ENCODE measurements at regions not wholly inside any gene's neighbourhood (a gene's known extent, or its start where the extent isn't known, plus 50 kb on each side); places are given as distances from the start of the nearest gene placed in this dataset.

DNA sequence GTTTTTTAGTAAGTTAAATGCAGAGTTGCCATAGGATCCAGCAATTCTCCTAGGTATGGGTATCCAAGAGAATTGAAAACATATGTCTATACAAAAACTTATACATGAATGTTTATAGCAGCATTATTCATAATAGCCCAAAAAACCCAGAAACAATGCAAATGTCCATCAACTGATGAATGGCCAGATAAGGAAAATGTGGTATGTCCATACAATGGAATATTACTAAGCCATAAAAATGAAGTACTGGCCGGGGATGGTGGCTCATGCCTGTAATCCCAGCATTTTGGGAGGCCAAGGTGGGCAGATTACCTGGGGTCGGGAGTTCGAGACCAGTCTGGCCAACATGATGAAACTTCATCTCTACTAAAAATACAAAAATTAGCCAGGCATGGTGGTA lies 156.1 kb upstream of the PSMD7 start:
- Histone ChIP-seq H3K9me3 (ENCODE audit: insufficient read depth in 2 of 2, low read depth in 1 of 2, low read length in 1 of 2) (peaks cover 0 to 6% of the 10 kb centered on the region in 2 experiments; a peak in 3 of 4 replicates), H3K27me3 (replicated peaks in 1 of 4; ENCODE audit: control insufficient read depth in 3 of 4, extremely low read depth in 1 of 4, insufficient read depth in 3 of 4, low read length in 3 of 4) (no peaks in the 10 kb centered on the region), H3K23me2 (ENCODE audit: low read depth, low read length) (no peaks in the 10 kb centered on the region), H3K18ac (ENCODE audit: extremely low read depth, low read length) (no peak overlapping the region), H3K27ac (ENCODE audit: low read depth, low read length) (no peak overlapping the region), H2AK5ac (ENCODE audit: low read depth, low read length) (no peak overlapping the region), H2BK15ac (ENCODE audit: low read length) (no peak overlapping the region), H3K79me1 (ENCODE audit: low read depth, low read length) (no peaks in the 10 kb centered on the region), H4K8ac (ENCODE audit: extremely low read depth, insufficient read depth, low read length) (no peak overlapping the region), H4K20me1 (replicated peaks in 1 of 2; ENCODE audit: control insufficient read depth in 1 of 2, insufficient read depth in 2 of 2, low read length in 2 of 2) (no peaks in the 10 kb centered on the region), H3K36me3 (ENCODE audit: control insufficient read depth in 2 of 4, insufficient read depth in 4 of 4, low read length in 3 of 4) (no peaks in the 10 kb centered on the region; a peak in 1 of 8 replicates), H2BK12ac (ENCODE audit: low read depth, low read length) (no peak overlapping the region), H3K4me1 (replicated peaks in 1 of 4; ENCODE audit: control insufficient read depth in 3 of 4, insufficient read depth in 4 of 4, low read length in 3 of 4) (no peaks in the 10 kb centered on the region), H3K4me3 (ENCODE audit: extremely low read depth in 1 of 4, insufficient read depth in 2 of 4, low read depth in 3 of 4, low read length in 4 of 4) (no peak overlapping the region), H2BK120ac (replicated peaks; ENCODE audit: low read depth, low read length) (no peak overlapping the region), H2BK20ac (ENCODE audit: low read length) (no peak overlapping the region), H3K23ac (ENCODE audit: insufficient read length) (no peak overlapping the region), H4K91ac (replicated peaks; ENCODE audit: insufficient read length, low read length) (no peak overlapping the region), H4K5ac (ENCODE audit: insufficient read length, low read depth, low read length) (no peak overlapping the region), H3K79me2 (ENCODE audit: control insufficient read depth in 1 of 2, insufficient read depth in 2 of 2, low read length in 2 of 2) (no peaks in the 10 kb centered on the region), H3K4me2 (ENCODE audit: insufficient read depth in 1 of 2, low read depth in 2 of 2, low read length in 2 of 2) (no peak overlapping the region), H2AFZ (ENCODE audit: low read length) (no peak overlapping the region), H3K4ac (replicated peaks; ENCODE audit: insufficient read length, low read depth, low read length) (no peak overlapping the region), H2BK5ac (ENCODE audit: low read depth, low read length) (no peak overlapping the region), H3K56ac (replicated peaks; ENCODE audit: insufficient read length, low read depth, low read length) (no peak overlapping the region), H3K9ac (replicated peaks in 1 of 4; ENCODE audit: extremely low read depth in 1 of 4, low read depth in 3 of 4, low read length in 3 of 4) (no peak overlapping the region), H3K14ac (ENCODE audit: insufficient read length) (no peak overlapping the region)
- ChIA-PET POLR2A (ENCODE audit: partially characterized antibody) (no interaction called here), CTCF (ENCODE audit: partially characterized antibody) (no interaction called here)
- 92% methylated on average over 3 of the region's 3 CpGs; no CpG with 5 or more reads in 1 of the 2 experiments for WGBS, 2 experiments (ENCODE audit: extremely low coverage in 1 of 2, insufficient coverage in 1 of 2, insufficient read length in 1 of 2, insufficient replicate concordance in 2 of 2, low coverage in 1 of 2, low lambda C conversion rate in 2 of 2, missing lambda C conversion rate in 1 of 2)
- FAIRE-seq (no peak), DNase-seq (ENCODE audit: low read depth in 1 of 2, low spot score in 2 of 2) (no peak)
- TF ChIP-seq CHD2 (IDR thresholded peaks at IDR 0.05; ENCODE audit: low read length) (no peak), EGR1 (IDR thresholded peaks at IDR 0.05; ENCODE audit: borderline replicate concordance, low read depth, low read length) (no peak), SIX5 (IDR thresholded peaks at IDR 0.05; ENCODE audit: low read depth, low read length) (no peak), GABPA (IDR thresholded peaks at IDR 0.05; ENCODE audit: borderline replicate concordance, insufficient read depth, low read length) (no peak), SP4 (IDR thresholded peaks at IDR 0.05; ENCODE audit: low read length) (no peak), CHD1 (IDR thresholded peaks at IDR 0.05; ENCODE audit: low read depth, low read length) (no peak), TBP (IDR thresholded peaks at IDR 0.05; ENCODE audit: low read depth, low read length) (no peak), BACH1 (IDR thresholded peaks at IDR 0.05; ENCODE audit: low read length) (no peak), BCL11A (IDR thresholded peaks at IDR 0.05; ENCODE audit: low read depth in 2 of 2, low read length in 2 of 2) (no peak), SP2 (IDR thresholded peaks at IDR 0.05; ENCODE audit: low read length) (no peak)
- TF ChIP-seq, protein P1, sequence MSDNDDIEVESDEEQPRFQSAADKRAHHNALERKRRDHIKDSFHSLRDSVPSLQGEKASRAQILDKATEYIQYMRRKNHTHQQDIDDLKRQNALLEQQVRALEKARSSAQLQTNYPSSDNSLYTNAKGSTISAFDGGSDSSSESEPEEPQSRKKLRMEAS (IDR thresholded peaks at IDR 0.05): no peak
- TF ChIP-seq, protein P2, sequence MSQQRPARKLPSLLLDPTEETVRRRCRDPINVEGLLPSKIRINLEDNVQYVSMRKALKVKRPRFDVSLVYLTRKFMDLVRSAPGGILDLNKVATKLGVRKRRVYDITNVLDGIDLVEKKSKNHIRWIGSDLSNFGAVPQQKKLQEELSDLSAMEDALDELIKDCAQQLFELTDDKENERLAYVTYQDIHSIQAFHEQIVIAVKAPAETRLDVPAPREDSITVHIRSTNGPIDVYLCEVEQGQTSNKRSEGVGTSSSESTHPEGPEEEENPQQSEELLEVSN (IDR thresholded peaks at IDR 0.05): no peak
- TF ChIP-seq, protein P3, sequence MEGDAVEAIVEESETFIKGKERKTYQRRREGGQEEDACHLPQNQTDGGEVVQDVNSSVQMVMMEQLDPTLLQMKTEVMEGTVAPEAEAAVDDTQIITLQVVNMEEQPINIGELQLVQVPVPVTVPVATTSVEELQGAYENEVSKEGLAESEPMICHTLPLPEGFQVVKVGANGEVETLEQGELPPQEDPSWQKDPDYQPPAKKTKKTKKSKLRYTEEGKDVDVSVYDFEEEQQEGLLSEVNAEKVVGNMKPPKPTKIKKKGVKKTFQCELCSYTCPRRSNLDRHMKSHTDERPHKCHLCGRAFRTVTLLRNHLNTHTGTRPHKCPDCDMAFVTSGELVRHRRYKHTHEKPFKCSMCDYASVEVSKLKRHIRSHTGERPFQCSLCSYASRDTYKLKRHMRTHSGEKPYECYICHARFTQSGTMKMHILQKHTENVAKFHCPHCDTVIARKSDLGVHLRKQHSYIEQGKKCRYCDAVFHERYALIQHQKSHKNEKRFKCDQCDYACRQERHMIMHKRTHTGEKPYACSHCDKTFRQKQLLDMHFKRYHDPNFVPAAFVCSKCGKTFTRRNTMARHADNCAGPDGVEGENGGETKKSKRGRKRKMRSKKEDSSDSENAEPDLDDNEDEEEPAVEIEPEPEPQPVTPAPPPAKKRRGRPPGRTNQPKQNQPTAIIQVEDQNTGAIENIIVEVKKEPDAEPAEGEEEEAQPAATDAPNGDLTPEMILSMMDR (IDR thresholded peaks at IDR 0.05; ENCODE audit: control extremely low read depth in 1 of 3, insufficient read depth in 1 of 3, low read depth in 1 of 3, low read length in 3 of 3): no peak

Data from H1 (cell line).